ENCODE measurements at regions not wholly inside any gene's neighbourhood (a gene's known extent, or its start where the extent isn't known, plus 50 kb on each side); places are given as distances from the start of the nearest gene placed in this dataset.

GRCh38 chr20:48447456-48447855 is 380.3 kb downstream of the PREX1 start:
- no peak for TF ChIP-seq CEBPB (IDR thresholded peaks at IDR 0.05)
- no peak for TF ChIP-seq CREB1 (IDR thresholded peaks at IDR 0.05; ENCODE audit: low read depth)
- no peak for TF ChIP-seq MAX (IDR thresholded peaks at IDR 0.05)
- TF ChIP-seq FOXM1 (IDR thresholded peaks at IDR 0.05; ENCODE audit: borderline replicate concordance, low read depth): no peak
- no peak for TF ChIP-seq YY1 (IDR thresholded peaks at IDR 0.05; ENCODE audit: low read depth)
- no peak for TF ChIP-seq REST (IDR thresholded peaks at IDR 0.05; ENCODE audit: low read depth)
- no peak for TF ChIP-seq TAF1 (IDR thresholded peaks at IDR 0.05; ENCODE audit: low read depth)
- no peak for TF ChIP-seq TCF12 (IDR thresholded peaks at IDR 0.05; ENCODE audit: low read depth)
- TF ChIP-seq RAD21 (IDR thresholded peaks at IDR 0.05; ENCODE audit: low read depth): no peak
- no peak for TF ChIP-seq TEAD4 (IDR thresholded peaks at IDR 0.05)

GRCh38 chr20:48445827-48446226 is 382.0 kb downstream of the PREX1 start:
- no peak for TF ChIP-seq YY1 (IDR thresholded peaks at IDR 0.05; ENCODE audit: low read depth)

- no peak for TF ChIP-seq CEBPB (IDR thresholded peaks at IDR 0.05)
- no peak for TF ChIP-seq TCF12 (IDR thresholded peaks at IDR 0.05; ENCODE audit: low read depth)
- no peak for TF ChIP-seq REST (IDR thresholded peaks at IDR 0.05; ENCODE audit: low read depth)
- no peak for TF ChIP-seq ZBTB7A (IDR thresholded peaks at IDR 0.05; ENCODE audit: low read depth)
- TF ChIP-seq EP300 (IDR thresholded peaks at IDR 0.05; ENCODE audit: borderline replicate concordance): no peak
- no peak for TF ChIP-seq RAD21 (IDR thresholded peaks at IDR 0.05; ENCODE audit: low read depth)
- TF ChIP-seq TEAD4 (IDR thresholded peaks at IDR 0.05): no peak
- no peak for TF ChIP-seq FOXM1 (IDR thresholded peaks at IDR 0.05; ENCODE audit: borderline replicate concordance, low read depth)
- TF ChIP-seq EGR1 (IDR thresholded peaks at IDR 0.05): no peak
Observed at GRCh38 chr20:48444249-48444648, 383.6 kb downstream of the PREX1 start.

GRCh38 chr20:48440916-48441315 is 386.9 kb downstream of the PREX1 start:
- TF ChIP-seq USF1 (IDR thresholded peaks at IDR 0.05) (no peak), YY1 (IDR thresholded peaks at IDR 0.05; ENCODE audit: low read depth) (no peak), TAF1 (IDR thresholded peaks at IDR 0.05; ENCODE audit: low read depth) (no peak), EGR1 (IDR thresholded peaks at IDR 0.05) (no peak), CEBPB (IDR thresholded peaks at IDR 0.05) (no peak), CREB1 (IDR thresholded peaks at IDR 0.05; ENCODE audit: low read depth) (no peak), NFIC (IDR thresholded peaks at IDR 0.05) (no peak), TCF12 (IDR thresholded peaks at IDR 0.05; ENCODE audit: low read depth) (no peak), MAX (IDR thresholded peaks at IDR 0.05) (no peak), EP300 (IDR thresholded peaks at IDR 0.05; ENCODE audit: borderline replicate concordance) (no peak), FOXM1 (IDR thresholded peaks at IDR 0.05; ENCODE audit: borderline replicate concordance, low read depth) (no peak), TEAD4 (IDR thresholded peaks at IDR 0.05) (no peak), REST (IDR thresholded peaks at IDR 0.05; ENCODE audit: low read depth) (no peak), ZBTB7A (IDR thresholded peaks at IDR 0.05; ENCODE audit: low read depth) (no peak), RAD21 (IDR thresholded peaks at IDR 0.05; ENCODE audit: low read depth) (no peak)

- TF ChIP-seq USF1 (IDR thresholded peaks at IDR 0.05): no peak
- no peak for TF ChIP-seq MAX (IDR thresholded peaks at IDR 0.05)
- no peak for TF ChIP-seq EP300 (IDR thresholded peaks at IDR 0.05; ENCODE audit: borderline replicate concordance)
- TF ChIP-seq CREB1 (IDR thresholded peaks at IDR 0.05; ENCODE audit: low read depth): no peak
Observed at GRCh38 chr20:48437146-48437545, 390.7 kb downstream of the PREX1 start.

Measured in Ishikawa (cell line).